HEK293 (cell line): ENCODE measurements at regions not wholly inside any gene's neighbourhood (a gene's known extent, or its start where the extent isn't known, plus 50 kb on each side); places are given as distances from the start of the nearest gene placed in this dataset.
A peak's percentile ranks its signal among the peaks of the same experiment; 100 is the strongest.

Experiments
- GLIS1 ChIP-seq: fragments of 450-650 bp; formaldehyde crosslinking; IDR thresholded peaks from 2 replicates; pipeline ENCODE4 v1.5.1; 2016; ENCODE audit warnings: missing biosample characterization, missing genetic modification characterization
- KLF16 ChIP-seq: fragments of 450-650 bp; formaldehyde crosslinking; IDR thresholded peaks from 2 replicates; pipeline ENCODE4 v1.5.1; 2017; ENCODE audit warnings: missing biosample characterization, missing genetic modification characterization
- PRDM6 ChIP-seq: fragments of 450-650 bp; formaldehyde crosslinking; IDR thresholded peaks from 2 replicates; pipeline ENCODE4 v1.5.1; 2017; ENCODE audit warnings: missing biosample characterization, missing genetic modification characterization
- SCRT2 ChIP-seq: fragments of 450-650 bp; formaldehyde crosslinking; IDR thresholded peaks from 2 replicates; pipeline ENCODE4 v1.5.1; 2016; ENCODE audit warnings: missing biosample characterization, missing genetic modification characterization
- ZBTB7A ChIP-seq: fragments of 450-650 bp; formaldehyde crosslinking; IDR thresholded peaks from 2 replicates; pipeline ENCODE4 v1.5.1; 2016; ENCODE audit warnings: low read depth, missing biosample characterization, missing genetic modification characterization
- ZIC2 ChIP-seq: fragments of 450-650 bp; formaldehyde crosslinking; IDR thresholded peaks from 2 replicates; pipeline ENCODE4 v1.5.1; 2016; ENCODE audit warnings: missing biosample characterization, missing genetic modification characterization
- ZNF10 ChIP-seq: fragments of 450-650 bp; formaldehyde crosslinking; IDR thresholded peaks from 2 replicates; pipeline ENCODE4 v1.5.1; 2017; ENCODE audit warnings: missing biosample characterization, missing genetic modification characterization
- ZNF114 ChIP-seq: fragments of 450-650 bp; formaldehyde crosslinking; IDR thresholded peaks from 2 replicates; pipeline ENCODE4 v1.5.0; 2017; ENCODE audit warnings: missing biosample characterization, missing genetic modification characterization
- ZNF133 ChIP-seq: fragments of 450-650 bp; formaldehyde crosslinking; IDR thresholded peaks from 2 replicates; pipeline ENCODE4 v1.5.1; 2016; ENCODE audit warnings: missing biosample characterization, missing genetic modification characterization
- ZNF157 ChIP-seq: fragments of 450-650 bp; formaldehyde crosslinking; IDR thresholded peaks from 2 replicates; pipeline ENCODE4 v1.5.1; 2016; ENCODE audit warnings: missing biosample characterization, missing genetic modification characterization
- ZNF2 ChIP-seq: fragments of 450-650 bp; formaldehyde crosslinking; IDR thresholded peaks from 2 replicates; pipeline ENCODE4 v1.5.1; 2016; ENCODE audit warnings: missing biosample characterization, missing genetic modification characterization
- ZNF202 ChIP-seq: fragments of 450-650 bp; formaldehyde crosslinking; IDR thresholded peaks from 2 replicates; pipeline ENCODE4 v1.5.1; 2016; ENCODE audit warnings: missing biosample characterization, missing genetic modification characterization, borderline replicate concordance
- ZNF223 ChIP-seq: fragments of 450-650 bp; formaldehyde crosslinking; IDR thresholded peaks from 2 replicates; pipeline ENCODE4 v1.5.1; 2016; ENCODE audit warnings: missing biosample characterization, missing genetic modification characterization
- ZNF24 ChIP-seq: fragments of 450-650 bp; formaldehyde crosslinking; IDR thresholded peaks from 2 replicates; pipeline ENCODE4 v1.5.1; 2016; ENCODE audit warnings: missing biosample characterization, missing genetic modification characterization
- ZNF311 ChIP-seq: fragments of 450-650 bp; formaldehyde crosslinking; IDR thresholded peaks from 2 replicates; pipeline ENCODE4 v1.5.1; 2017; ENCODE audit warnings: missing biosample characterization, missing genetic modification characterization, borderline replicate concordance
- ZNF423 ChIP-seq: fragments of 450-650 bp; formaldehyde crosslinking; IDR thresholded peaks from 2 replicates; pipeline ENCODE4 v1.5.1; 2016; ENCODE audit warnings: missing biosample characterization, missing genetic modification characterization
- ZNF433 ChIP-seq: fragments of 450-650 bp; formaldehyde crosslinking; IDR thresholded peaks from 2 replicates; pipeline ENCODE4 v1.5.1; 2016; ENCODE audit warnings: missing biosample characterization, missing genetic modification characterization, low read depth
- ZNF514 ChIP-seq: fragments of 450-650 bp; formaldehyde crosslinking; IDR thresholded peaks from 2 replicates; pipeline ENCODE4 v1.5.1; 2016; ENCODE audit warnings: missing biosample characterization, missing genetic modification characterization
- ZNF529 ChIP-seq: fragments of 450-650 bp; formaldehyde crosslinking; IDR thresholded peaks from 2 replicates; pipeline ENCODE4 v1.5.1; 2017; ENCODE audit warnings: missing genetic modification characterization, missing biosample characterization; ENCODE audit not compliant: insufficient replicate concordance
- ZNF548 ChIP-seq: fragments of 450-650 bp; formaldehyde crosslinking; IDR thresholded peaks from 2 replicates; pipeline ENCODE4 v1.5.1; 2016; ENCODE audit warnings: missing biosample characterization, missing genetic modification characterization
- ZNF549 ChIP-seq: fragments of 450-650 bp; IDR thresholded peaks from 2 replicates; pipeline ENCODE4 v1.5.1; 2018; ENCODE audit warnings: missing biosample characterization, missing genetic modification characterization, mild to moderate bottlenecking, inconsistent platforms, moderate library complexity
- ZNF623 ChIP-seq: fragments of 450-650 bp; formaldehyde crosslinking; IDR thresholded peaks from 2 replicates; pipeline ENCODE4 v1.5.1; 2016; ENCODE audit warnings: missing biosample characterization, missing genetic modification characterization
- ZNF624 ChIP-seq: fragments of 450-650 bp; formaldehyde crosslinking; IDR thresholded peaks from 2 replicates; pipeline ENCODE4 v1.5.1; 2017; ENCODE audit warnings: missing biosample characterization, missing genetic modification characterization
- ZNF704 ChIP-seq: fragments of 450-650 bp; formaldehyde crosslinking; IDR thresholded peaks from 2 replicates; pipeline ENCODE4 v1.5.1; 2016; ENCODE audit warnings: missing biosample characterization, missing genetic modification characterization
- ZNF768 ChIP-seq: fragments of 450-650 bp; formaldehyde crosslinking; IDR thresholded peaks from 2 replicates; pipeline ENCODE4 v1.5.1; 2018; ENCODE audit warnings: missing biosample characterization, mild to moderate bottlenecking, missing genetic modification characterization
- ZNF792 ChIP-seq: fragments of 450-650 bp; formaldehyde crosslinking; IDR thresholded peaks from 2 replicates; pipeline ENCODE4 v1.5.1; 2016; ENCODE audit warnings: missing biosample characterization, missing genetic modification characterization
- TF ChIP-seq, protein P1 (sequence below): fragments of 450-650 bp; formaldehyde crosslinking; IDR thresholded peaks from 2 replicates; pipeline ENCODE4 v1.5.1; 2016; ENCODE audit warnings: missing biosample characterization, missing genetic modification characterization
- TF ChIP-seq, protein P2 (sequence below): fragments of 450-650 bp; IDR thresholded peaks from 2 replicates; pipeline ENCODE4 v1.5.1; 2018; ENCODE audit warnings: missing biosample characterization, mild to moderate bottlenecking, missing genetic modification characterization
- TF ChIP-seq, protein P3 (sequence below): fragments of 450-650 bp; formaldehyde crosslinking; IDR thresholded peaks from 2 replicates; pipeline ENCODE4 v1.5.1; 2017; ENCODE audit warnings: missing biosample characterization, missing genetic modification characterization
- TF ChIP-seq, protein P4 (sequence below): fragments of 450-650 bp; formaldehyde crosslinking; IDR thresholded peaks from 2 replicates; pipeline ENCODE4 v1.5.1; 2016; ENCODE audit warnings: missing biosample characterization, missing genetic modification characterization

DNA sequence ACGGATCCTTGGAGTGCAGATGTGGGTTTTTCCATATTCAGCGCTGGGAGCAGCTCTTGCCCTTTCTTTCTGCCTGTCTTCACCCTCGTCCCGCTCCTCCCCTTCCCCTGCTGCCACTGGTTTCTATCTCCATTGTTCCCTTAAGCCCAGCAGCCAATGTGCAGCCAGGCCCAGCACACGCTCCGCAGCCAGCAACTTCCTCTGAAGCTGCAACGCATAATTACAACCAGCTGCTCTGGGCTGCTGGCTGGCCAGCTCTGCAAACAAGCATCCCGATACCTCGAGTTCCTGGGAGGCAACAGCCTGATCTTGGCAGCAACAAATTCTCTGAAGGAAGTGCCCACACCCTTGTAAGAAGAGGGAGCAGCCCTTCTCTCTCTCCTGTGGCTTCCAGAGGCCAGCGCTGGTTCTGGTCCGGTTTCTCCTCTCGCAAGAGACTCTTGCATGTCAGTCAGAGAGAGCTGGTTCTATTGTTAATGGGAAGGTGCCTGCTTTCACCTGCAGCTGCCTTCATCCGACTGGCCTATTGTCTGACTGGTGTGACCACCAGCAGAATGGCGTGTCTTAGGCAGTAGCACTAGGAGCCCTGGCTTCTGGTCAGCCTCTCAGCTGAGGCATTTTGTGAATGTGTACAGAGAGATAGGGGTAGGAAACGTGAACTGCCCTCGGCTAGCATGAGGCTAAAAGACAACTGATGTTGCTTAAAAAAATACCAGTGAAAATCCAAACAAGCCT is 83.8 kb upstream of the MAML3 start (continued):
- no peak for TF ChIP-seq ZNF423
- peak; percentile 79 for TF ChIP-seq ZNF10 (tag by site-specific recombination)
- TF ChIP-seq ZNF24 (tag by site-specific recombination) = no peak
- TF ChIP-seq ZNF549 (tag by site-specific recombination) = no peak
- no peak for TF ChIP-seq ZNF792 (tag by site-specific recombination)
- TF ChIP-seq, protein P1, sequence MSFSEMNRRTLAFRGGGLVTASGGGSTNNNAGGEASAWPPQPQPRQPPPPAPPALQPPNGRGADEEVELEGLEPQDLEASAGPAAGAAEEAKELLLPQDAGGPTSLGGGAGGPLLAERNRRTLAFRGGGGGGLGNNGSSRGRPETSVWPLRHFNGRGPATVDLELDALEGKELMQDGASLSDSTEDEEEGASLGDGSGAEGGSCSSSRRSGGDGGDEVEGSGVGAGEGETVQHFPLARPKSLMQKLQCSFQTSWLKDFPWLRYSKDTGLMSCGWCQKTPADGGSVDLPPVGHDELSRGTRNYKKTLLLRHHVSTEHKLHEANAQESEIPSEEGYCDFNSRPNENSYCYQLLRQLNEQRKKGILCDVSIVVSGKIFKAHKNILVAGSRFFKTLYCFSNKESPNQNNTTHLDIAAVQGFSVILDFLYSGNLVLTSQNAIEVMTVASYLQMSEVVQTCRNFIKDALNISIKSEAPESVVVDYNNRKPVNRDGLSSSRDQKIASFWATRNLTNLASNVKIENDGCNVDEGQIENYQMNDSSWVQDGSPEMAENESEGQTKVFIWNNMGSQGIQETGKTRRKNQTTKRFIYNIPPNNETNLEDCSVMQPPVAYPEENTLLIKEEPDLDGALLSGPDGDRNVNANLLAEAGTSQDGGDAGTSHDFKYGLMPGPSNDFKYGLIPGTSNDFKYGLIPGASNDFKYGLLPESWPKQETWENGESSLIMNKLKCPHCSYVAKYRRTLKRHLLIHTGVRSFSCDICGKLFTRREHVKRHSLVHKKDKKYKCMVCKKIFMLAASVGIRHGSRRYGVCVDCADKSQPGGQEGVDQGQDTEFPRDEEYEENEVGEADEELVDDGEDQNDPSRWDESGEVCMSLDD (tag by site-specific recombination) = no peak
- TF ChIP-seq ZNF311 (tag by site-specific recombination) = no peak
- TF ChIP-seq ZNF157 = no peak
- no peak for TF ChIP-seq PRDM6 (tag by site-specific recombination)
- TF ChIP-seq ZNF623 (tag by site-specific recombination) = no peak
- no peak for TF ChIP-seq ZNF529 (tag by site-specific recombination)
- 0 out of 2 replicates have a peak, but pooled peaks have one; percentile 23 for TF ChIP-seq GLIS1 (tag by site-specific recombination)
- TF ChIP-seq ZNF514 (tag by site-specific recombination) = no peak
- TF ChIP-seq ZNF114 (tag by site-specific recombination) = no peak
- TF ChIP-seq ZNF704 (tag by site-specific recombination) = no peak
- TF ChIP-seq SCRT2 (tag by site-specific recombination) = 0 out of 2 replicates have a peak, but pooled peaks have one; percentile 26
- no peak for TF ChIP-seq ZNF624 (tag by site-specific recombination)
- TF ChIP-seq ZNF223 = no peak
- no peak for TF ChIP-seq ZNF133 (tag by site-specific recombination)
- TF ChIP-seq ZBTB7A (tag by site-specific recombination) = no peak
- no peak for TF ChIP-seq ZNF548 (tag by site-specific recombination)
- TF ChIP-seq ZNF2 (tag by site-specific recombination) = no peak
- TF ChIP-seq, protein P2, sequence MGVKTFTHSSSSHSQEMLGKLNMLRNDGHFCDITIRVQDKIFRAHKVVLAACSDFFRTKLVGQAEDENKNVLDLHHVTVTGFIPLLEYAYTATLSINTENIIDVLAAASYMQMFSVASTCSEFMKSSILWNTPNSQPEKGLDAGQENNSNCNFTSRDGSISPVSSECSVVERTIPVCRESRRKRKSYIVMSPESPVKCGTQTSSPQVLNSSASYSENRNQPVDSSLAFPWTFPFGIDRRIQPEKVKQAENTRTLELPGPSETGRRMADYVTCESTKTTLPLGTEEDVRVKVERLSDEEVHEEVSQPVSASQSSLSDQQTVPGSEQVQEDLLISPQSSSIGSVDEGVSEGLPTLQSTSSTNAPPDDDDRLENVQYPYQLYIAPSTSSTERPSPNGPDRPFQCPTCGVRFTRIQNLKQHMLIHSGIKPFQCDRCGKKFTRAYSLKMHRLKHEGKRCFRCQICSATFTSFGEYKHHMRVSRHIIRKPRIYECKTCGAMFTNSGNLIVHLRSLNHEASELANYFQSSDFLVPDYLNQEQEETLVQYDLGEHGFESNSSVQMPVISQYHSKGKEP (tag by site-specific recombination) = peak; percentile 97
- TF ChIP-seq ZIC2 = no peak
- TF ChIP-seq ZNF202 (tag by site-specific recombination) = no peak
- TF ChIP-seq, protein P3, sequence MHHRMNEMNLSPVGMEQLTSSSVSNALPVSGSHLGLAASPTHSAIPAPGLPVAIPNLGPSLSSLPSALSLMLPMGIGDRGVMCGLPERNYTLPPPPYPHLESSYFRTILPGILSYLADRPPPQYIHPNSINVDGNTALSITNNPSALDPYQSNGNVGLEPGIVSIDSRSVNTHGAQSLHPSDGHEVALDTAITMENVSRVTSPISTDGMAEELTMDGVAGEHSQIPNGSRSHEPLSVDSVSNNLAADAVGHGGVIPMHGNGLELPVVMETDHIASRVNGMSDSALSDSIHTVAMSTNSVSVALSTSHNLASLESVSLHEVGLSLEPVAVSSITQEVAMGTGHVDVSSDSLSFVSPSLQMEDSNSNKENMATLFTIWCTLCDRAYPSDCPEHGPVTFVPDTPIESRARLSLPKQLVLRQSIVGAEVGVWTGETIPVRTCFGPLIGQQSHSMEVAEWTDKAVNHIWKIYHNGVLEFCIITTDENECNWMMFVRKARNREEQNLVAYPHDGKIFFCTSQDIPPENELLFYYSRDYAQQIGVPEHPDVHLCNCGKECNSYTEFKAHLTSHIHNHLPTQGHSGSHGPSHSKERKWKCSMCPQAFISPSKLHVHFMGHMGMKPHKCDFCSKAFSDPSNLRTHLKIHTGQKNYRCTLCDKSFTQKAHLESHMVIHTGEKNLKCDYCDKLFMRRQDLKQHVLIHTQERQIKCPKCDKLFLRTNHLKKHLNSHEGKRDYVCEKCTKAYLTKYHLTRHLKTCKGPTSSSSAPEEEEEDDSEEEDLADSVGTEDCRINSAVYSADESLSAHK (tag by site-specific recombination) = no peak
- no peak for TF ChIP-seq ZNF433 (tag by site-specific recombination)
- TF ChIP-seq ZNF768 (tag by site-specific recombination) = no peak
- no peak for TF ChIP-seq KLF16 (tag by site-specific recombination)
- TF ChIP-seq, protein P4, sequence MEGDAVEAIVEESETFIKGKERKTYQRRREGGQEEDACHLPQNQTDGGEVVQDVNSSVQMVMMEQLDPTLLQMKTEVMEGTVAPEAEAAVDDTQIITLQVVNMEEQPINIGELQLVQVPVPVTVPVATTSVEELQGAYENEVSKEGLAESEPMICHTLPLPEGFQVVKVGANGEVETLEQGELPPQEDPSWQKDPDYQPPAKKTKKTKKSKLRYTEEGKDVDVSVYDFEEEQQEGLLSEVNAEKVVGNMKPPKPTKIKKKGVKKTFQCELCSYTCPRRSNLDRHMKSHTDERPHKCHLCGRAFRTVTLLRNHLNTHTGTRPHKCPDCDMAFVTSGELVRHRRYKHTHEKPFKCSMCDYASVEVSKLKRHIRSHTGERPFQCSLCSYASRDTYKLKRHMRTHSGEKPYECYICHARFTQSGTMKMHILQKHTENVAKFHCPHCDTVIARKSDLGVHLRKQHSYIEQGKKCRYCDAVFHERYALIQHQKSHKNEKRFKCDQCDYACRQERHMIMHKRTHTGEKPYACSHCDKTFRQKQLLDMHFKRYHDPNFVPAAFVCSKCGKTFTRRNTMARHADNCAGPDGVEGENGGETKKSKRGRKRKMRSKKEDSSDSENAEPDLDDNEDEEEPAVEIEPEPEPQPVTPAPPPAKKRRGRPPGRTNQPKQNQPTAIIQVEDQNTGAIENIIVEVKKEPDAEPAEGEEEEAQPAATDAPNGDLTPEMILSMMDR (tag by site-specific recombination) = no peak
